ENCODE measurements at regions not wholly inside any gene's neighbourhood (a gene's known extent, or its start where the extent isn't known, plus 50 kb on each side); places are given as distances from the start of the nearest gene placed in this dataset.

DNA sequence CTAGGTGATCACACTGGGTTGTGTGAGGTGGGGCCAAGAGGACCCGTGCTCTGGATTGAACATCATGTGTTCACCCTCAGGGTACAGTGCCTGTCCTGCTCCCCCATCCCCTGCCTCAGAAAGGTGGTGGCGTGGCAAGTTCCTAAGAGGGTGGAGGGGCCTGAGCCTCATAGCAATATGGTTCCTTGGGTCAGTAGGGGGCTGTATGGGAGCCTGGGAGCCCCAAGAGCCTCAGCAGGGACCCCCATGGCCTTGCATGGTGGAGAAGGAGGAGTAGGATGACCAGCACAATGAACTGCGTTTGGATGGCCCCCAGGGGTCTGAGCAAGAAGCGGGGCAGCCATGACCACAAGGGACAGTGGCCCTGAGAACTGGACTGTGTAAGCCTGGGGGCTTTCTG lies 89.6 kb upstream of the SHB start:
- H3K9me3 ChIP-seq, result no peaks in the 10 kb centered on the region
- ATAC-seq (no peak), DNase-seq (no peak)
- H3K4me3 ChIP-seq, result no peak overlapping the region
- no peak for TF ChIP-seq POLR2A (IDR thresholded peaks at IDR 0.05)
- TF ChIP-seq, protein P1, sequence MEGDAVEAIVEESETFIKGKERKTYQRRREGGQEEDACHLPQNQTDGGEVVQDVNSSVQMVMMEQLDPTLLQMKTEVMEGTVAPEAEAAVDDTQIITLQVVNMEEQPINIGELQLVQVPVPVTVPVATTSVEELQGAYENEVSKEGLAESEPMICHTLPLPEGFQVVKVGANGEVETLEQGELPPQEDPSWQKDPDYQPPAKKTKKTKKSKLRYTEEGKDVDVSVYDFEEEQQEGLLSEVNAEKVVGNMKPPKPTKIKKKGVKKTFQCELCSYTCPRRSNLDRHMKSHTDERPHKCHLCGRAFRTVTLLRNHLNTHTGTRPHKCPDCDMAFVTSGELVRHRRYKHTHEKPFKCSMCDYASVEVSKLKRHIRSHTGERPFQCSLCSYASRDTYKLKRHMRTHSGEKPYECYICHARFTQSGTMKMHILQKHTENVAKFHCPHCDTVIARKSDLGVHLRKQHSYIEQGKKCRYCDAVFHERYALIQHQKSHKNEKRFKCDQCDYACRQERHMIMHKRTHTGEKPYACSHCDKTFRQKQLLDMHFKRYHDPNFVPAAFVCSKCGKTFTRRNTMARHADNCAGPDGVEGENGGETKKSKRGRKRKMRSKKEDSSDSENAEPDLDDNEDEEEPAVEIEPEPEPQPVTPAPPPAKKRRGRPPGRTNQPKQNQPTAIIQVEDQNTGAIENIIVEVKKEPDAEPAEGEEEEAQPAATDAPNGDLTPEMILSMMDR (IDR thresholded peaks at IDR 0.05), result no peak
- peaks cover 8% of the 10 kb centered on the region for H3K4me1 ChIP-seq
- intact Hi-C loops (cut with DNase I), result no loop called here
- 86 to 87% methylated on average over 4 of the region's 4 CpGs for WGBS, 2 donors
- H3K27me3 ChIP-seq, result no peaks in the 10 kb centered on the region
- H3K27ac ChIP-seq, result no peak overlapping the region
- H3K36me3 ChIP-seq (replicated peaks in 1 of 2; ENCODE audit: insufficient read depth in 1 of 2, low read depth in 2 of 2), result no peaks in the 10 kb centered on the region

DNA sequence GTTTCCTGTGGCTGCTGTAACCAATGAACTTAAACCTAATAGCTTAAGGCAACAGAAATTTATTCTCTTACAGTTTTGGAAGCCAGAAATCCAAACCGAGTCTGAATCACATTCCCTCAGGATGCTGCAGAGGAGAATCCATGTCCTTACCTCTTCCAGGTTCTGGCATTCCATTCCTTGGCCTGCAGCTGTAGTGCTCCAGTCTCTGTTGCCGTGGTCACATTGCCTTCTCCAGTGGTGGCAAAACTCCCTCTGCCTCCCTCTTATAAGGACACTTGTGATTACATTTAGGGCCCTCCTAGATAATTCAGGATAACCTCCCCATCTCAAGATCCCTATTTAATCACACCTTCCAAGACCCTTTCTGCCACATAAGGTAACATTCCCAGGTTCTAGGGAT lies 88.7 kb upstream of the SHB start:
- Histone ChIP-seq H3K27me3 (no peaks in the 10 kb centered on the region), H3K27ac (no peak overlapping the region), H3K36me3 (replicated peaks in 1 of 2; ENCODE audit: insufficient read depth in 1 of 2, low read depth in 2 of 2) (no peaks in the 10 kb centered on the region), H3K4me1 (peaks cover 13% of the 10 kb centered on the region), H3K9me3 (no peaks in the 10 kb centered on the region), H3K4me3 (no peak overlapping the region)
- WGBS, 2 donors, result 70 to 80% methylated on average over 2 of the region's 2 CpGs
- intact Hi-C loops (cut with DNase I), result no loop called here
- DNase-seq (no peak), ATAC-seq (no peak)
- TF ChIP-seq POLR2A (IDR thresholded peaks at IDR 0.05), result no peak
- TF ChIP-seq, protein P1 (IDR thresholded peaks at IDR 0.05), result no peak

DNA sequence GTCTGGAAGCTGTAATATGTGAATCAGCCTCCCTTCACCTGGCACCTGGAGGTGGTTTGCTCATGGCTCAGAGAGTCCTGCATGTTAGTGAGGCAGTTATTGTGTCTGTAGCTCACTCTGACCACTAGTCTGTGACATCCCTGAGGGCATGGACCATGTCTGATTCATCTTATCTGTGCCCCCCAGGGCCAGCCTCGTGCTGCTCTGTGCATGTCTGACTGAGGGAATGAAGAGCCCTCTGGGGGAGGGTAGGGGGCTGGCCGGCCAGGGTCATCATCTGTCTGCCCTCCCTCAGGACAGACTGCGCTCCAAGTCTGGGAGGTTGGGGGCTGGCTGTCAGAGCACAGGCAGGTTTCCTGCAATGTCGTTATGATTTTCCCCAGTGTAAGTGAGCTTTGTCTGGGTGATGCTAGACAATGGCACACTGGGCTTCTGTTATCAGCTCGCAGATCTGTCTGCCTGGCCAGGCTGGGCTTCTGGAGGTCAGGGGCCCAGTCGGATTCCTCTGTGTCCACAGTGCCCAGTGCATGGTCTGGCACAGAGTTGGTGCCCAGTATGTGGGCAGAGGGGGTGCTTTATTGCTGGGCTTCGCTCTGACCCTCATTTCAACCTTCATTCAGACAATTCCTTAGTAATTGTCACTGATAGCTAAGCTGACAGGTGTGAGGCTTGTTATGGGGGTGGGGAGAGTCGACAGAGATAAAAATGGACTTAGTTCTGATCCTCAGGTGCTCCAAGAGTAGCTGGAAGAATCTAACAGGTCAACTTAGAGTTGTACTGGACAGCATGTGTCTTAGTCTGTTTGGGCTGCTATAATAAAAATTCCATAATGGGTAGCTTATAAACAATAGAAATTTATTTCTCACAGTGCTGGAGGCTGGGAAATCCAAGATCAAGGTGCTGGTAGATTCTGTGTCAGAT lies 85.7 kb upstream of the SHB start:
- ATAC-seq, result no peak
- no peak overlapping the region for H3K27ac ChIP-seq
- no peaks in the 10 kb centered on the region for H3K9me3 ChIP-seq
- TF ChIP-seq, protein P1 (IDR thresholded peaks at IDR 0.05), result no peak
- no peak for TF ChIP-seq POLR2A (IDR thresholded peaks at IDR 0.05)
- no peaks in the 10 kb centered on the region for H3K36me3 ChIP-seq (replicated peaks in 1 of 2; ENCODE audit: insufficient read depth in 1 of 2, low read depth in 2 of 2)
- intact Hi-C loops (cut with DNase I), result no loop called here
- no peak overlapping the region for H3K4me3 ChIP-seq
- WGBS, 2 donors, result 74 to 86% methylated on average over 5 to 8 of the region's 8 CpGs
- DNase-seq, result no peak
- peaks cover 14% of the 10 kb centered on the region for H3K4me1 ChIP-seq
- no peaks in the 10 kb centered on the region for H3K27me3 ChIP-seq

DNA sequence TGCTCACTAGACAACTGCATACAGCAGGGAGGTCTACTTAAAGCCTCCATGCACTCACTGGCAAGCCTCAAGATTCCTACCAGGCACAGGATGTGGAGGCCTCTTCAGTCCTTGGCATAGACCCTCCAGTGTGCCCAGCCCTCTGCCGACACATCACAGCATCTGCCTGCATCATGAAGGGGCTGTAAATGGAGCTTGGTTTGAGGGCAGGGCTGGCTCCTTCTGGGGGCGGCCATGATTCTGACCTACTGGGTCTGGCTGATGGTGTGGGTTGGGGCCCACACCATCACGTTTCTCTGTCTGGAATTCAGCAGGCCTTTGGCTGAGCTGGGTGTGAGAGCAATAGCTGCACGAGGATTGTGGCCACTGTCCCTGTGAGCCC lies 84.9 kb upstream of the SHB start:
- intact Hi-C loops (cut with DNase I), result no loop called here
- no peaks in the 10 kb centered on the region for H3K9me3 ChIP-seq
- ATAC-seq (no peak), DNase-seq (no peak)
- 78 to 100% methylated on average over 1 to 4 of the region's 4 CpGs for WGBS, 2 donors
- H3K27me3 ChIP-seq, result no peaks in the 10 kb centered on the region
- no peak overlapping the region for H3K27ac ChIP-seq
- no peaks in the 10 kb centered on the region for H3K36me3 ChIP-seq (replicated peaks in 1 of 2; ENCODE audit: insufficient read depth in 1 of 2, low read depth in 2 of 2)
- peaks cover 14% of the 10 kb centered on the region for H3K4me1 ChIP-seq
- no peak overlapping the region for H3K4me3 ChIP-seq
- no peak for TF ChIP-seq POLR2A (IDR thresholded peaks at IDR 0.05)
- TF ChIP-seq, protein P1 (IDR thresholded peaks at IDR 0.05), result no peak

Data from body of pancreas (tissue), 4 donors.